Fibroblast of pulmonary artery (primary cell): ENCODE measurements at regions not wholly inside any gene's neighbourhood (a gene's known extent, or its start where the extent isn't known, plus 50 kb on each side); places are given as distances from the start of the nearest gene placed in this dataset.

ENCODE experiments used
- DNase-seq: peaks from one replicate; pipeline ENCODE4 v3.0.0-alpha.2; 2010; ENCODE audit warnings: low read depth
- H3K4me3 ChIP-seq: replicated peaks from 2 replicates; pipeline ENCODE4 v1.5.1; 2011; ENCODE audit warnings: low read depth, mild to moderate bottlenecking, control low read depth, low read length, moderate library complexity
- CTCF ChIP-seq: IDR thresholded peaks from 2 replicates; pipeline ENCODE4 v1.5.1; 2011; ENCODE audit warnings: mild to moderate bottlenecking, control low read depth, low read length, inconsistent platforms; ENCODE audit errors: missing control alignments

GRCh38 chr3:187944390-187945179 is 199.3 kb upstream of the BCL6 start:
- no peak for TF ChIP-seq CTCF
- DNase-seq = no peak
- no peak overlapping the region for H3K4me3 ChIP-seq

- no peak overlapping the region for H3K4me3 ChIP-seq
- no peak for TF ChIP-seq CTCF
- DNase-seq = no peak
These were observed 200.1 kb upstream of the BCL6 start for GRCh38 chr3:187945374-187945773.

- peak; percentile 50 for DNase-seq
- TF ChIP-seq CTCF = no peak
- no peak overlapping the region for H3K4me3 ChIP-seq
These were observed 201.0 kb upstream of the BCL6 start for GRCh38 chr3:187946163-187946691.

GRCh38 chr3:187946981-187947380 is 201.7 kb upstream of the BCL6 start:
- TF ChIP-seq CTCF = no peak
- no peak overlapping the region for H3K4me3 ChIP-seq
- DNase-seq = no peak

GRCh38 chr3:187947927-187948682 is 202.8 kb upstream of the BCL6 start:
- TF ChIP-seq CTCF = no peak
- H3K4me3 ChIP-seq = no peak overlapping the region
- DNase-seq = no peak

GRCh38 chr3:187949093-187949820 is 204.0 kb upstream of the BCL6 start:
- no peak overlapping the region for H3K4me3 ChIP-seq
- no peak for TF ChIP-seq CTCF
- no peak for DNase-seq
